LNCaP clone FGC (cell line): ENCODE measurements at regions not wholly inside any gene's neighbourhood (a gene's known extent, or its start where the extent isn't known, plus 50 kb on each side); places are given as distances from the start of the nearest gene placed in this dataset.
A peak's percentile ranks its signal among the peaks of the same experiment; 100 is the strongest.

Source experiments
- DNase-seq: peaks from one replicate; pipeline ENCODE4 v3.0.0-alpha.2; 2011; ENCODE audit warnings: low read depth
- H3K4me3 ChIP-seq: 2 replicates; pipeline ENCODE4 v1.5.1; 2011; ENCODE audit warnings: mild to moderate bottlenecking, low read depth, low read length, control low read depth
- TF ChIP-seq, protein P1 (sequence below): IDR thresholded peaks from 2 replicates; pipeline ENCODE4 v1.5.1; 2012; ENCODE audit warnings: mild to moderate bottlenecking; ENCODE audit not compliant: control insufficient read depth, insufficient read depth; ENCODE audit errors: extremely low read depth

DNA sequence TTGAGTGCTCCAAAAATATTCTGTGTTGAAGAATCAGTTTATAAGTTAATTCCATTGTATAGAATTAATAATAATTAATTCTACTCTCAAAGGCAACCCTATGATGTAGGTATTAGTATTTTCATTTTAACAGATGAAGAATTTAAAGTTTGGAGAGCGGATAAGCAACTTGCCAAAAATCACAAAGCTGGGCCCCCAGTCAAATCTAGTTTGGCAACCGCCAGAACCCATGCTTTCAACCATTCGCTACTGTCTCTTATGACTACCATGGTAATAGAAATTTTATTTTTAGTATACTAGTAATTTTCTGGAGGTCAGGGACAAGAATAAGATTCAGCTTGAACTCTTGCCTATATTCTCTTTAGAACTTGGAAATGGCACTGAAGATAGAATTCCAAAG is 229.8 kb downstream of the IBTK start:
- no peak overlapping the region for H3K4me3 ChIP-seq
- TF ChIP-seq, protein P1, sequence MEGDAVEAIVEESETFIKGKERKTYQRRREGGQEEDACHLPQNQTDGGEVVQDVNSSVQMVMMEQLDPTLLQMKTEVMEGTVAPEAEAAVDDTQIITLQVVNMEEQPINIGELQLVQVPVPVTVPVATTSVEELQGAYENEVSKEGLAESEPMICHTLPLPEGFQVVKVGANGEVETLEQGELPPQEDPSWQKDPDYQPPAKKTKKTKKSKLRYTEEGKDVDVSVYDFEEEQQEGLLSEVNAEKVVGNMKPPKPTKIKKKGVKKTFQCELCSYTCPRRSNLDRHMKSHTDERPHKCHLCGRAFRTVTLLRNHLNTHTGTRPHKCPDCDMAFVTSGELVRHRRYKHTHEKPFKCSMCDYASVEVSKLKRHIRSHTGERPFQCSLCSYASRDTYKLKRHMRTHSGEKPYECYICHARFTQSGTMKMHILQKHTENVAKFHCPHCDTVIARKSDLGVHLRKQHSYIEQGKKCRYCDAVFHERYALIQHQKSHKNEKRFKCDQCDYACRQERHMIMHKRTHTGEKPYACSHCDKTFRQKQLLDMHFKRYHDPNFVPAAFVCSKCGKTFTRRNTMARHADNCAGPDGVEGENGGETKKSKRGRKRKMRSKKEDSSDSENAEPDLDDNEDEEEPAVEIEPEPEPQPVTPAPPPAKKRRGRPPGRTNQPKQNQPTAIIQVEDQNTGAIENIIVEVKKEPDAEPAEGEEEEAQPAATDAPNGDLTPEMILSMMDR = no peak
- DNase-seq = no peak

DNA sequence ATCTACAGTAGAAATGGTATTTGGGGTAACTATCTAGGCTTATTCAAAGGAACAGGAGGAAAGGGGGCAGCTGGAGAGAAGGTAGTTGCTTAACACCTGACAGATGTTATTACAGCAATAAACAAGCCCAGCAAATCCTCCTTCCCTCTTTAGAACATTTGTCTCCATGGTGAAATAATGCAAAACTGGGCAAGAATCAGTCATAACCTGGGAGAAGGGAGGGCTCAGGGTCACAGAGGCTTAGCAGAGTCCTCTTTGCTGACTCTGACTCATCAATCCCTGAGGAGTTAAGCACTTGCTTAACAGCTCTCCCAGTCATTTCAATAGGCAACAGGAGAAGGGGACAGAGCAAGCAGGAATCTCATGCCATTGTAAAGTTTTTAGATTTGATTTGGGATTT is 230.3 kb downstream of the IBTK start:
- DNase-seq = no peak
- TF ChIP-seq, protein P1 = no peak
- H3K4me3 ChIP-seq = no peak overlapping the region

DNA sequence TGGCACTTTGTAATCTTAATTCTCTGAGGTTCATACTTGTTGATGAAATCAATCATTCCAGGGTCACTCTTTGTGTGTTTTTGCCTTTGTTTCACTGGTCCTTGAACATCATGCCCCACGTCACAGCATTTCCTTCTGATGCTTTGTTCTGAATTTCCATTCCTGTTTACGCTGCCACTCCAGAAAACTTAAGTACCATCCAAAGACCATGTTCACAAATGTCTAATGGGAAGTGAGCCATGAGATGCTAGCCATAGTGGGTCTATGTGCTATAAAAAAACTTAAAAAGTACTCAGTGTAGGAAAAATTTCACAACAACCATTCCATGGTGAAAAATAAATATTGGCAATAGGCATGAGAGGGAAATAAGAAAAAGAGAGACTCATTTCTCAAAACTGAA is 232.0 kb downstream of the IBTK start:
- H3K4me3 ChIP-seq = no peak overlapping the region
- no peak for DNase-seq
- TF ChIP-seq, protein P1 = no peak

GRCh38 chr6:82015043-82015442 is 232.5 kb downstream of the IBTK start:
- DNase-seq = no peak
- H3K4me3 ChIP-seq = no peak overlapping the region
- TF ChIP-seq, protein P1 = no peak

GRCh38 chr6:82013561-82014530 is 233.7 kb downstream of the IBTK start:
- peak; percentile 50 for DNase-seq
- no peak overlapping the region for H3K4me3 ChIP-seq
- TF ChIP-seq, protein P1 = no peak

- no peak for DNase-seq
- H3K4me3 ChIP-seq = no peak overlapping the region
- TF ChIP-seq, protein P1 = peak; percentile 51
Measured at GRCh38 chr6:82006027-82006738, 241.4 kb downstream of the IBTK start.

DNA sequence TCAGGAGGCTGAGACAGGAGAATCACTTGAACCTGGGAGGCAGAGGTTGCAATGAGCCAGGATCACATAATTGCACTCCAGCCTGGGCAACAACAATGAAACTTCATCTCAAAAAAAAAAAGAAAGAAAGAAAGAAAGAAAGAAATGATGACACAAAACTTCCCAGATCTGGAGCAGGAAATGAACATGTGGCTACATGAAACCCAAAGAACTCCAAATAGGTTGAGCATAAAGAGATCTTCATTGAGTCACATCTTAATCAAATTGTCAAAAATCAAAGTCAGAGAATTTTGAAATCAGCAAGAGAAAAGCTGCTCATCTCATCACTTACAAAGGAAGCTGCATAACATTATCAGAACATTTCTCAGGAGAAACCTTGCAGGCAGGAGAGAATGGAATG is 247.0 kb downstream of the IBTK start:
- no peak overlapping the region for H3K4me3 ChIP-seq
- TF ChIP-seq, protein P1 = no peak

More for the DNA sequence above, 247.0 kb downstream of the IBTK start:
- DNase-seq = no peak
